HG03460 (cell line): ENCODE measurements at regions not wholly inside any gene's neighbourhood (a gene's known extent, or its start where the extent isn't known, plus 50 kb on each side); places are given as distances from the start of the nearest gene placed in this dataset.

ENCODE experiments used
- ATAC-seq: cut with Tn5 transposase; IDR thresholded peaks from one replicate; pipeline ENCODE4 v1.9.1; 2021; ENCODE audit not compliant: unreplicated experiment

- no peak for ATAC-seq
Measured at GRCh38 chr11:111044751-111045406, 200.6 kb upstream of the POU2AF2 start.

GRCh38 chr11:111039982-111040381, 205.5 kb upstream of the POU2AF2 start:
- no peak for ATAC-seq

GRCh38 chr11:111035746-111036145, 209.8 kb upstream of the POU2AF2 start:
- no peak for ATAC-seq

- ATAC-seq = no peak
Measured at GRCh38 chr11:111026241-111026640, 219.3 kb upstream of the POU2AF2 start.

- no peak for ATAC-seq
Measured at GRCh38 chr11:111021131-111021530, 224.4 kb upstream of the POU2AF2 start.

GRCh38 chr11:111019871-111020670, 225.5 kb upstream of the POU2AF2 start:
- no peak for ATAC-seq

GRCh38 chr11:111019451-111019850, 226.1 kb upstream of the POU2AF2 start:
- ATAC-seq = no peak

- no peak for ATAC-seq
Measured at GRCh38 chr11:111018566-111018965, 227.0 kb upstream of the POU2AF2 start.

GRCh38 chr11:111012491-111012890, 233.0 kb upstream of the POU2AF2 start:
- no peak for ATAC-seq

- no peak for ATAC-seq
Measured at GRCh38 chr11:111011275-111011594, 234.3 kb upstream of the POU2AF2 start.

- ATAC-seq = no peak
Measured at GRCh38 chr11:111010391-111011274, 234.9 kb upstream of the POU2AF2 start.

- ATAC-seq = no peak
Measured at GRCh38 chr11:111006227-111006626, 239.3 kb upstream of the POU2AF2 start.

- ATAC-seq = no peak
Measured at GRCh38 chr11:111001986-111002611, 243.4 kb upstream of the POU2AF2 start.

- ATAC-seq = no peak
Measured at GRCh38 chr11:111001081-111001430, 244.5 kb upstream of the POU2AF2 start.

- ATAC-seq = no peak
Measured at GRCh38 chr11:111000400-111001080, 245.0 kb upstream of the POU2AF2 start.

GRCh38 chr11:110992481-110992880, 253.0 kb upstream of the POU2AF2 start:
- ATAC-seq = no peak

- ATAC-seq = no peak
Measured at GRCh38 chr11:110991661-110992355, 253.7 kb upstream of the POU2AF2 start.

- no peak for ATAC-seq
Measured at GRCh38 chr11:110990311-110990710, 255.2 kb upstream of the POU2AF2 start.

- no peak for ATAC-seq
Measured at GRCh38 chr11:110989428-110990133, 255.9 kb upstream of the POU2AF2 start.

GRCh38 chr11:110988671-110989070, 256.9 kb upstream of the POU2AF2 start:
- ATAC-seq = no peak
